K562 (cell line): ENCODE measurements at regions not wholly inside any gene's neighbourhood (a gene's known extent, or its start where the extent isn't known, plus 50 kb on each side); places are given as distances from the start of the nearest gene placed in this dataset.

Source experiments
- ATAC-seq: fragments of 200-7000 bp; cut with Tn5 transposase; 3 replicates; pipeline ENCODE4 v1.9.1; 2020; ENCODE audit warnings: moderate library complexity
- BruUV-seq: library from RNA; stranded (reverse); fragments of 400-500 nt; replicated peaks from 2 replicates; lab custom pipeline; 2021; lab: Mats Ljungman, UMichigan
- CTCF ChIA-PET: fragments of 300-600 bp; formaldehyde crosslinking; extraction: SDS; loops from one replicate; lab custom pipeline; 2021; ENCODE audit warnings: low intra/inter-chr PET ratio; lab: Yijun Ruan, JAX
- POLR2A ChIA-PET: fragments of 300-600, 350-650 bp; sonication (Branson Sonifier 250); formaldehyde crosslinking; extraction: SDS; loops from one replicate; lab custom pipeline; 2021; ENCODE audit warnings: antibody characterized with exemption, inconsistent platforms; lab: Yijun Ruan, JAX
- DNase-seq, 4 experiments: peaks; one replicate each; pipeline versions ENCODE4 v3.0.0 to v3.0.0-alpha.2; 2011 to 2018; ENCODE audit warnings: low spot score in 3 of 4, mixed read lengths in 3 of 4; ENCODE audit errors: extremely low read depth in 1 of 4
- FAIRE-seq: peaks from 2 replicates; lab custom pipeline; 2011; peaks lifted over from hg19 to GRCh38; lab: Jason Lieb, UNC
- H2AFZ ChIP-seq: 2 replicates; pipeline ENCODE4 v1.6.0; 2011; ENCODE audit warnings: low read depth, low read length, control low read depth, inconsistent platforms
- H3K27ac ChIP-seq: fragments of 200-600 bp; 3 replicates; pipeline ENCODE4 v1.8.0; 2011; ENCODE audit warnings: low read depth, mild to moderate bottlenecking, control low read depth, inconsistent platforms, low read length, moderate library complexity, mixed read lengths; ENCODE audit errors: extremely low read depth
- H3K27me3 ChIP-seq, 2 experiments: fragments of 300-600 bp in 1 of 2; 2 replicates in 1 of 2; 3 replicates in 1 of 2; pipeline versions ENCODE4 v1.6.0 to v1.8.0; 2011; ENCODE audit warnings: inconsistent platforms in 2 of 2, low read length in 2 of 2, mild to moderate bottlenecking in 1 of 2, mixed read lengths in 1 of 2, moderate library complexity in 1 of 2; ENCODE audit not compliant: control insufficient read depth in 2 of 2, insufficient read depth in 2 of 2
- H3K36me3 ChIP-seq: fragments of 300-600 bp; 3 replicates; pipeline ENCODE4 v1.8.0; 2011; ENCODE audit warnings: mild to moderate bottlenecking, low read length, inconsistent platforms; ENCODE audit not compliant: control insufficient read depth, insufficient read depth
- H3K4me1 ChIP-seq, 2 experiments: fragments of 200-600 bp in 1 of 2; replicated peaks in 1 of 2; 2 replicates in 1 of 2; 3 replicates in 1 of 2; pipeline versions ENCODE4 v1.5.1 to v1.8.0; 2011; ENCODE audit warnings: inconsistent platforms in 2 of 2, low read length in 2 of 2, mild to moderate bottlenecking in 1 of 2, mixed read lengths in 1 of 2, moderate library complexity in 1 of 2; ENCODE audit not compliant: control insufficient read depth in 2 of 2, insufficient read depth in 2 of 2
- H3K4me2 ChIP-seq: 2 replicates; pipeline ENCODE4 v1.6.1; 2011; ENCODE audit warnings: low read length, control low read depth, inconsistent platforms, mixed read lengths; ENCODE audit not compliant: insufficient read depth
- H3K4me3 ChIP-seq: fragments of 200-600 bp; sonication (generic), shearing (Covaris generic); 2 replicates; pipeline ENCODE4 v1.5.1; 2016; ENCODE audit warnings: control low read depth, inconsistent platforms
- H3K79me2 ChIP-seq: fragments of 200-600 bp; 3 replicates; pipeline ENCODE4 v1.8.0; 2011; ENCODE audit warnings: low read length, inconsistent platforms; ENCODE audit not compliant: control insufficient read depth, insufficient read depth
- H3K9ac ChIP-seq, 2 experiments: 2 replicates each; pipeline versions ENCODE4 v1.6.0 to v1.6.1; 2011; ENCODE audit warnings: low read depth in 2 of 2, low read length in 2 of 2, control low read depth in 1 of 2, inconsistent platforms in 1 of 2, mild to moderate bottlenecking in 1 of 2, mixed read lengths in 1 of 2; ENCODE audit not compliant: insufficient read depth in 1 of 2
- H3K9me1 ChIP-seq: one replicate; pipeline ENCODE4 v1.6.0; 2011; ENCODE audit warnings: inconsistent platforms, mild to moderate bottlenecking, low read length, moderate library complexity; ENCODE audit not compliant: control insufficient read depth, insufficient read depth
- H3K9me3 ChIP-seq: replicated peaks from 2 replicates; pipeline ENCODE4 v1.5.1; 2011; ENCODE audit warnings: low read depth, low read length, inconsistent platforms; ENCODE audit not compliant: control insufficient read depth, insufficient read depth
- H4K20me1 ChIP-seq: replicated peaks from 2 replicates; pipeline ENCODE4 v1.6.1; 2011; ENCODE audit warnings: low read length, inconsistent platforms, mixed read lengths; ENCODE audit not compliant: control insufficient read depth, insufficient read depth
- CHD4 ChIP-seq: fragments of 200-600 bp; sonication (generic); IDR thresholded peaks from 3 replicates; pipeline ENCODE4 v1.6.1; 2012; ENCODE audit warnings: low read depth, mild to moderate bottlenecking, mixed read lengths, low read length, inconsistent platforms; ENCODE audit not compliant: insufficient read depth, insufficient replicate concordance, poor library complexity, severe bottlenecking
- FOSL1 ChIP-seq: fragments of 200-800 bp; sonication (Bioruptor generic); conservative IDR thresholded peaks from 2 replicates; pipeline ENCODE4 v1.6.1; 2016; ENCODE audit warnings: missing genetic modification characterization, missing compliant biosample characterization
- FOXP1 ChIP-seq: sonication (generic); formaldehyde crosslinking; IDR thresholded peaks from 2 replicates; pipeline ENCODE4 v1.8.0; 2022; ENCODE audit warnings: mild to moderate bottlenecking, missing genetic modification reagents
- MAFG ChIP-seq: fragments of 450-650 bp; conservative IDR thresholded peaks from 2 replicates; pipeline ENCODE4 v1.6.1; 2016; ENCODE audit warnings: missing genetic modification characterization, missing compliant biosample characterization
- NCOA2 ChIP-seq, 2 experiments: fragments of 450-650 bp; IDR thresholded peaks; 2 replicates each; pipeline ENCODE4 v1.6.1; 2018; ENCODE audit warnings: mild to moderate bottlenecking in 2 of 2, moderate library complexity in 1 of 2; ENCODE audit not compliant: partially characterized antibody in 2 of 2
- SPI1 ChIP-seq: IDR thresholded peaks from 2 replicates; pipeline ENCODE4 v1.6.1; 2011; ENCODE audit warnings: low read depth, low read length, control low read depth, borderline replicate concordance
- TBL1XR1 ChIP-seq, 2 experiments: IDR thresholded peaks; 2 replicates each; pipeline ENCODE4 v1.6.1; 2012; ENCODE audit warnings: improper control_type of control experiment in 2 of 2, low read length in 2 of 2, mild to moderate bottlenecking in 1 of 2
- TEAD2 ChIP-seq: fragments of 450-650 bp; IDR thresholded peaks from 2 replicates; pipeline ENCODE4 v1.6.1; 2016; ENCODE audit warnings: missing genetic modification characterization, control low read depth, missing compliant biosample characterization
- ZNF146 ChIP-seq: IDR thresholded peaks from one replicate; pipeline ENCODE4 v1.6.1; 2018; ENCODE audit warnings: missing compliant biosample characterization; ENCODE audit not compliant: unreplicated experiment
- ZNF184 ChIP-seq: sonication (generic); formaldehyde crosslinking; IDR thresholded peaks from 2 replicates; pipeline ENCODE4 v1.5.0; 2020; ENCODE audit warnings: missing genetic modification reagents
- ZNF780A ChIP-seq: fragments of 250-450 bp; sonication (Bioruptor Pico); IDR thresholded peaks from 2 replicates; pipeline ENCODE4 v1.5.0; 2021; ENCODE audit warnings: mild to moderate bottlenecking
- WGBS: fragments of 100-300 bp; shearing (Covaris generic); methylation state at CpG from one replicate; pipeline ENCODE4 v1.1.6; 2016; ENCODE audit warnings: low coverage, mixed read lengths; ENCODE audit not compliant: insufficient coverage; ENCODE audit errors: missing lambda C conversion rate; 5-methylcytosine and 5-hydroxymethylcytosine counted together
- in situ Hi-C: fragments of 300-500 bp; cut with MboI; formaldehyde crosslinking; loops from 4 replicates; pipeline ENCODE4 v1.15.0; 2018; ENCODE audit warnings: inconsistent platforms, mixed read lengths
- intact Hi-C: fragments of 100-400 bp; cut with micrococcal nuclease; formaldehyde crosslinking; loops from 2 replicates; pipeline ENCODE4 v1.14.2; 2022
- TF ChIP-seq, protein P1 (sequence below), 2 experiments: fragments of 450-650 bp; formaldehyde crosslinking in 1 of 2; IDR thresholded peaks; 2 replicates each; pipeline versions ENCODE4 v1.4.0 to v1.6.1; 2014 to 2020; ENCODE audit warnings: mild to moderate bottlenecking in 2 of 2, borderline replicate concordance in 1 of 2, low read depth in 1 of 2

DNA sequence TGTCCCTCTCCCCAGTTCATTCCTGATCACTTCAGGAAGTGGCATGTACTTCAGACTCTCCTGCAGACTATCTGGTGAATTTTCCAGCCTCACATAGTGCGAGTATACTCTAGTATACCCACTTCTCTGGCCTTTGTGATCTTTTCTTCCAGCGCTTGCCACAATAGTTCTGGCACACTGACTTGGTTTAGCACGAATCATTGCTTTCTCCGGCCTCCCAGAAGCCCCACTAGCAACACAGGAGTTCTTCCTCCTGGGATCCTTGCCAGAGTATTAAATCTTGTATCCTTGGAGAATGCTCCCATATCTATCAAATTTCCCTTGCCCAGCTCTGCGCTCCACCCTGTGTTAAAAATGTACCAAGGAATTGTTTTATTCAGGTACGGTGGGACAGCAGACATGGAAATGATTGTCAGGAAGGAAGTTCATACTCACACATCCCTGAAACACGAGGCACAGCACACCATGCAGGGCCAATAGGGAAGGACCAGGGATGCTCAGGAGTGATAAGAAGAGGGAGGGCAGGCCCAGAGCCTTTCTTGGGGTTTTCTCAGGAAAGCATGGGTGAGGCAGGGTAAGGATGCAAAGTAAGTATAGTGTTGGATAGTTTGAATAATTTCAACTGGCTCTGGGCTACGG, 136.7 kb downstream of the ADSS2 start (continued):
- TF ChIP-seq SPI1: peak; percentile 47; the same call in 1 of the 2 replicates
- TF ChIP-seq MAFG (tag): no peak

DNA sequence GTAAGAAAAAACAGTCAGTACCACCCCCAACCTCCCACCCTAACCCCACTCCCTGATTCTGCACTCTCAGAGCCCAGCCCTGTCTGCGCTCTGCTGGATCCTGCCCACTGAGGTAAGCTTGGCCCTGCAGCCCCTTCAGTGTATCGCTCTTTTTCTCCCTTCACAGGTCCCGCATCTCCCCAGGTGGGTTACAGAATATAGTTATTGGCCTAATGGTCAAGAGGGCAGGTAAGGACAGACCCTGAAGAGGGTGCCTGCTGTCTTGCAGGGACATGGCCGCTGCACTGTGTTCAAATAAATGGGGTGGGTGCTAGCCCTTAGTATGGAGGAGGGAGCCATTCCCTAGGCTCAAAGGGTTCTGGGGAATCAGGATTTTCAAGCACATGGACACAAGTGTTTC, 135.7 kb downstream of the ADSS2 start:
- Histone ChIP-seq H2AFZ (no peak overlapping the region), H3K36me3 (no peaks in the 10 kb centered on the region), H3K4me2 (no peak overlapping the region), H4K20me1 (no peaks in the 10 kb centered on the region), H3K9ac (no peak overlapping the region), H3K9me3 (no peaks in the 10 kb centered on the region), H3K9me1 (no peaks in the 10 kb centered on the region), H3K27ac (no peak overlapping the region), H3K4me1 (peaks cover 6 to 17% of the 10 kb centered on the region in 2 experiments), H3K79me2 (no peaks in the 10 kb centered on the region), H3K27me3 (no peaks in the 10 kb centered on the region), H3K4me3 (no peak overlapping the region)
- in situ Hi-C loops: no loop called here
- ChIA-PET CTCF (no interaction called here), POLR2A (interaction anchor here (1.5 kb wide), 1 partner anchor 13 kb away, joined by 3 read pairs; no protein-coding TSS in a partner anchor)
- FAIRE-seq: no peak
- no TSS peak for BruUV-seq
- DNase-seq: no peak
- intact Hi-C loops: loop anchor here (5.0 kb wide), 1 partner anchor 76 kb away; no protein-coding TSS in a partner anchor
- WGBS: 69% methylated on average over 4 of the region's 4 CpGs
- ATAC-seq: no peak; the same call in 2 of the 3 replicates
- TF ChIP-seq FOXP1 (CRISPR knock-in tag): no peak
- no peak for TF ChIP-seq NCOA2 (IDR thresholded peaks at IDR 0.05; ENCODE audit: partially characterized antibody in 2 of 2)
- no peak for TF ChIP-seq MAFG (tag)
- no peak for TF ChIP-seq FOSL1 (tag)
- TF ChIP-seq, protein P1, sequence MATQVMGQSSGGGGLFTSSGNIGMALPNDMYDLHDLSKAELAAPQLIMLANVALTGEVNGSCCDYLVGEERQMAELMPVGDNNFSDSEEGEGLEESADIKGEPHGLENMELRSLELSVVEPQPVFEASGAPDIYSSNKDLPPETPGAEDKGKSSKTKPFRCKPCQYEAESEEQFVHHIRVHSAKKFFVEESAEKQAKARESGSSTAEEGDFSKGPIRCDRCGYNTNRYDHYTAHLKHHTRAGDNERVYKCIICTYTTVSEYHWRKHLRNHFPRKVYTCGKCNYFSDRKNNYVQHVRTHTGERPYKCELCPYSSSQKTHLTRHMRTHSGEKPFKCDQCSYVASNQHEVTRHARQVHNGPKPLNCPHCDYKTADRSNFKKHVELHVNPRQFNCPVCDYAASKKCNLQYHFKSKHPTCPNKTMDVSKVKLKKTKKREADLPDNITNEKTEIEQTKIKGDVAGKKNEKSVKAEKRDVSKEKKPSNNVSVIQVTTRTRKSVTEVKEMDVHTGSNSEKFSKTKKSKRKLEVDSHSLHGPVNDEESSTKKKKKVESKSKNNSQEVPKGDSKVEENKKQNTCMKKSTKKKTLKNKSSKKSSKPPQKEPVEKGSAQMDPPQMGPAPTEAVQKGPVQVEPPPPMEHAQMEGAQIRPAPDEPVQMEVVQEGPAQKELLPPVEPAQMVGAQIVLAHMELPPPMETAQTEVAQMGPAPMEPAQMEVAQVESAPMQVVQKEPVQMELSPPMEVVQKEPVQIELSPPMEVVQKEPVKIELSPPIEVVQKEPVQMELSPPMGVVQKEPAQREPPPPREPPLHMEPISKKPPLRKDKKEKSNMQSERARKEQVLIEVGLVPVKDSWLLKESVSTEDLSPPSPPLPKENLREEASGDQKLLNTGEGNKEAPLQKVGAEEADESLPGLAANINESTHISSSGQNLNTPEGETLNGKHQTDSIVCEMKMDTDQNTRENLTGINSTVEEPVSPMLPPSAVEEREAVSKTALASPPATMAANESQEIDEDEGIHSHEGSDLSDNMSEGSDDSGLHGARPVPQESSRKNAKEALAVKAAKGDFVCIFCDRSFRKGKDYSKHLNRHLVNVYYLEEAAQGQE (IDR thresholded peaks at IDR 0.05; ENCODE audit: borderline replicate concordance): no peak
- TF ChIP-seq, protein P1 (CRISPR knock-in tag; IDR thresholded peaks at IDR 0.05; ENCODE audit: low read depth): no peak
- no peak for TF ChIP-seq TBL1XR1 (IDR thresholded peaks at IDR 0.05; ENCODE audit: low read length in 2 of 2)
- TF ChIP-seq CHD4: no peak
- TF ChIP-seq TEAD2 (tag): no peak
- TF ChIP-seq ZNF780A (CRISPR knock-in tag): no peak
- no peak for TF ChIP-seq ZNF184 (CRISPR knock-in tag)
- no peak for TF ChIP-seq ZNF146 (CRISPR knock-in tag)
